ENCODE measurements at regions not wholly inside any gene's neighbourhood (a gene's known extent, or its start where the extent isn't known, plus 50 kb on each side); places are given as distances from the start of the nearest gene placed in this dataset.

- no peak for TF ChIP-seq CTCF (IDR thresholded peaks at IDR 0.05; ENCODE audit: unreplicated experiment)
- H3K27ac Mint-ChIP-seq = no peak overlapping the region
- peaks cover 42% of the 10 kb centered on the region for H3K27me3 Mint-ChIP-seq (ENCODE audit: low read depth)
- no peak for DNase-seq (ENCODE audit: low spot score in 2 of 2, unreplicated experiment in 2 of 2)
- H3K4me3 Mint-ChIP-seq = no peak overlapping the region
- no peaks in the 10 kb centered on the region for H3K9me3 Mint-ChIP-seq
- no peaks in the 10 kb centered on the region for H3K36me3 Mint-ChIP-seq
- H3K4me1 Mint-ChIP-seq = peaks cover 6% of the 10 kb centered on the region
Measured at GRCh38 chr22:26846645-26847044, 189.3 kb downstream of the MIAT start.

DNA sequence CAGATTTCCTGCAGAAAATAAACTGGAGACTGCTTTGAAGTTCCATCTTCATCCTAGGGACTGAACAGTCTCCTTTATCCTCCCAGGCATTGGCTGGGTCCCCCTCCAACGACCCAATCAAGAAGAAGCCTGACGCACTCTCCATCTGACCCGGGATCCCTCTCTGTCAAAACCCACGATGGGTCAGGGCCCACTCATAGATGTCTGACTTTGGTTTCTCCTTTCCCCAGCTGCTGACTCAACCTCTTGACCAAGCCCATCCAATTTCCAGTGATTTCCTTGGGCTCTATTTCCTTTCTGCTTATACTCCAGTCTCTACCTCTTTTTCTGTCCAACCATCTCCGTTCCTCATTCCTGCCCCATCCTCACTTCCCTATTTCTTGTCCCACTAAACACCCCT is 189.7 kb downstream of the MIAT start:
- Mint-ChIP-seq H3K4me3 (no peak overlapping the region), H3K4me1 (peaks cover 8% of the 10 kb centered on the region), H3K27ac (no peak overlapping the region), H3K27me3 (ENCODE audit: low read depth) (peaks cover 45% of the 10 kb centered on the region), H3K36me3 (no peaks in the 10 kb centered on the region), H3K9me3 (no peaks in the 10 kb centered on the region)
- DNase-seq (ENCODE audit: low spot score in 2 of 2, unreplicated experiment in 2 of 2) = no peak
- TF ChIP-seq CTCF (IDR thresholded peaks at IDR 0.05; ENCODE audit: unreplicated experiment) = no peak

- no peaks in the 10 kb centered on the region for H3K36me3 Mint-ChIP-seq
- no peak overlapping the region for H3K4me3 Mint-ChIP-seq
- TF ChIP-seq CTCF (IDR thresholded peaks at IDR 0.05; ENCODE audit: unreplicated experiment) = no peak
- no peaks in the 10 kb centered on the region for H3K9me3 Mint-ChIP-seq
- H3K27ac Mint-ChIP-seq = no peak overlapping the region
- no peak for DNase-seq (ENCODE audit: low spot score in 2 of 2, unreplicated experiment in 2 of 2)
- peaks cover 8% of the 10 kb centered on the region for H3K4me1 Mint-ChIP-seq
- H3K27me3 Mint-ChIP-seq (ENCODE audit: low read depth) = peaks cover 49% of the 10 kb centered on the region
Measured at GRCh38 chr22:26847816-26848215, 190.4 kb downstream of the MIAT start.

DNA sequence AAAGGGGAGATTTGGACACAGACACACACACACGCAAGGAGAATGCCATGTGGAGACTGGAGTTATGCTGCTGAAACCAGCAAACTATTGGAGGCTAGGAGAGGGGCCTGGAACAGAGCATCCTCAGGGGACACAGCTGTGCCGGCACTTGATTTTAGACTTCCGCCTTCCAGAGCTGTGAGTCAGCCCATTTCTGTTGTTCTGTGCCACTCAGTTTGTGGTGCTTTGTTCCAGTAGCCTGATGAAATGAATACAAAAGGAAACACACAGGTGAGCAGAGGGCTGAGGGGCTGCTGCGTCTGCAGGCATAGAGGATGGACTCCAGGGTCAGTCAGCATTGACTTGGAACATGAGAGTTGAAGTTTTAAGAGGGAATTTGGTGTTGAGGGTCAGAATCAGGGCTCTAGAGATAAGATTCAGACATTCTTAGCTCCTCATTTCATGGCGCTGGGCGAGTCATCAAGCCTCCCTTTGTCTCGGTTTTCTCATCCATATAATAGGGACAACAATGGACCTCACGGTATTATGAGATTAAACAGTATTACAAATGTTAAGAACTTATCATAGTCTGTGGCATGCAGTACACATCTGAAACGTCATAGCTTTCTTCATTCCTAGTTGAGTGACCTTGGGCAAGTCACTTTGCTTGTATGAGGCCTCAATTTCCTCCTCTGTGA is 191.0 kb downstream of the MIAT start:
- H3K4me1 Mint-ChIP-seq = peaks cover 8% of the 10 kb centered on the region
- H3K27me3 Mint-ChIP-seq (ENCODE audit: low read depth) = peaks cover 52% of the 10 kb centered on the region
- H3K4me3 Mint-ChIP-seq = no peak overlapping the region
- TF ChIP-seq CTCF (IDR thresholded peaks at IDR 0.05; ENCODE audit: unreplicated experiment) = no peak
- H3K27ac Mint-ChIP-seq = no peak overlapping the region
- no peaks in the 10 kb centered on the region for H3K36me3 Mint-ChIP-seq
- DNase-seq (ENCODE audit: low spot score in 2 of 2, unreplicated experiment in 2 of 2) = no peak
- no peaks in the 10 kb centered on the region for H3K9me3 Mint-ChIP-seq

GRCh38 chr22:26849575-26849974 is 192.2 kb downstream of the MIAT start:
- Mint-ChIP-seq H3K27me3 (ENCODE audit: low read depth) (peaks cover 64% of the 10 kb centered on the region), H3K4me1 (peaks cover 3% of the 10 kb centered on the region), H3K4me3 (no peak overlapping the region), H3K27ac (no peak overlapping the region), H3K9me3 (no peaks in the 10 kb centered on the region), H3K36me3 (no peaks in the 10 kb centered on the region)
- no peak for TF ChIP-seq CTCF (IDR thresholded peaks at IDR 0.05; ENCODE audit: unreplicated experiment)
- DNase-seq (ENCODE audit: low spot score in 2 of 2, unreplicated experiment in 2 of 2) = no peak

DNA sequence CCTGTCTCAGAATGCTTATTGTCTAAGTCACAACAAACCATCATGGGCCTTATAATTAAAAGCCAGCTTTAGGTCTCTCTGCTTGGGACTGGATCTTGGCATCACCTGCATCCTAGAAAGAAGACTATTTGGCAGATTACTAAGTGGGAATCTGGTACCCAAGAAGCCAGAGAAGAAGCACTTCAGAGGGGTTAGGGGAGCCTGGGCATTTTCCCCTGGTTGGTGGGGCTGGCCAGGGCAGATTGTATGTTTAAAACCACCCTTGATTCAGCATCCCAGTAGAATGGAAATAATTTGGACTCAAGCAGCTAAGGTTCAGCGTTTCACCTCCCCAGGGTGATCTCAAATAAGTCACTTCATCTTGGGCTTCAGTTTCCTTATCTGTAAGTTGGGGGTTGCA is 193.7 kb downstream of the MIAT start:
- Mint-ChIP-seq H3K27ac (no peak overlapping the region), H3K36me3 (no peaks in the 10 kb centered on the region), H3K4me1 (peaks cover 3% of the 10 kb centered on the region), H3K27me3 (ENCODE audit: low read depth) (peaks cover 70% of the 10 kb centered on the region), H3K4me3 (no peak overlapping the region), H3K9me3 (no peaks in the 10 kb centered on the region)
- no peak for TF ChIP-seq CTCF (IDR thresholded peaks at IDR 0.05; ENCODE audit: unreplicated experiment)
- DNase-seq (ENCODE audit: low spot score in 2 of 2, unreplicated experiment in 2 of 2) = no peak
